HepG2 (cell line): ENCODE measurements at regions not wholly inside any gene's neighbourhood (a gene's known extent, or its start where the extent isn't known, plus 50 kb on each side); places are given as distances from the start of the nearest gene placed in this dataset.

Source experiments
- CTCF ChIP-seq: sonication (generic); formaldehyde crosslinking; IDR thresholded peaks from 2 replicates; pipeline ENCODE4 v1.5.0; 2020; ENCODE audit warnings: mild to moderate bottlenecking, missing genetic modification reagents, moderate library complexity
- ELF4 ChIP-seq: sonication (generic); formaldehyde crosslinking; IDR thresholded peaks from 2 replicates; pipeline ENCODE4 v1.5.0; 2020; ENCODE audit warnings: missing genetic modification reagents, mild to moderate bottlenecking, moderate library complexity, borderline replicate concordance
- NONO ChIP-seq, 2 experiments: fragments of 450-650 bp in 1 of 2; sonication (generic) in 1 of 2; formaldehyde crosslinking in 1 of 2; IDR thresholded peaks in 1 of 2; conservative IDR thresholded peaks in 1 of 2; 2 replicates each; pipeline versions ENCODE4 v1.6.1 to v1.8.0; 2017 to 2022; ENCODE audit warnings: mild to moderate bottlenecking in 1 of 2, missing genetic modification reagents in 1 of 2, moderate library complexity in 1 of 2
- THAP7 ChIP-seq: sonication (generic); formaldehyde crosslinking; IDR thresholded peaks from 2 replicates; pipeline ENCODE4 v1.8.1; 2023; ENCODE audit warnings: mild to moderate bottlenecking, missing genetic modification reagents
- UBTF ChIP-seq: sonication (generic); formaldehyde crosslinking; IDR thresholded peaks from 2 replicates; pipeline ENCODE4 v1.4.0; 2020; ENCODE audit warnings: mild to moderate bottlenecking, missing genetic modification reagents
- YEATS4 ChIP-seq: sonication (generic); formaldehyde crosslinking; IDR thresholded peaks from 2 replicates; pipeline ENCODE4 v1.4.0; 2020; ENCODE audit warnings: missing genetic modification reagents, borderline replicate concordance
- YY1 ChIP-seq: IDR thresholded peaks from 2 replicates; pipeline ENCODE4 v1.6.1; 2011; ENCODE audit warnings: low read length, low read depth, moderate library complexity, mild to moderate bottlenecking; ENCODE audit not compliant: insufficient read depth, insufficient replicate concordance
- ZNF687 ChIP-seq: sonication (generic); formaldehyde crosslinking; IDR thresholded peaks from 2 replicates; pipeline ENCODE4 v1.5.1; 2020; ENCODE audit warnings: mild to moderate bottlenecking, missing genetic modification reagents, moderate library complexity
- TF ChIP-seq, protein P1 (sequence below): IDR thresholded peaks from 2 replicates; pipeline ENCODE4 v1.6.1; 2016; ENCODE audit warnings: control low read depth

- TF ChIP-seq ZNF687 = no peak
- TF ChIP-seq CTCF = no peak
- no peak for TF ChIP-seq ELF4 (CRISPR knock-in tag)
- TF ChIP-seq UBTF (CRISPR knock-in tag) = no peak
- no peak for TF ChIP-seq NONO (IDR thresholded peaks at IDR 0.05)
- no peak for TF ChIP-seq NONO (CRISPR knock-in tag; conservative IDR thresholded peaks at IDR 0.05)
- no peak for TF ChIP-seq THAP7
- TF ChIP-seq YY1 = no peak
- TF ChIP-seq YEATS4 (CRISPR knock-in tag) = no peak
- TF ChIP-seq, protein P1, sequence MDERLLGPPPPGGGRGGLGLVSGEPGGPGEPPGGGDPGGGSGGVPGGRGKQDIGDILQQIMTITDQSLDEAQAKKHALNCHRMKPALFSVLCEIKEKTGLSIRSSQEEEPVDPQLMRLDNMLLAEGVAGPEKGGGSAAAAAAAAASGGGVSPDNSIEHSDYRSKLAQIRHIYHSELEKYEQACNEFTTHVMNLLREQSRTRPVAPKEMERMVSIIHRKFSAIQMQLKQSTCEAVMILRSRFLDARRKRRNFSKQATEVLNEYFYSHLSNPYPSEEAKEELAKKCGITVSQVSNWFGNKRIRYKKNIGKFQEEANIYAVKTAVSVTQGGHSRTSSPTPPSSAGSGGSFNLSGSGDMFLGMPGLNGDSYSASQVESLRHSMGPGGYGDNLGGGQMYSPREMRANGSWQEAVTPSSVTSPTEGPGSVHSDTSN (CRISPR knock-in tag) = no peak
These were observed 72.4 kb upstream of the GPC1 start for GRCh38 chr2:240362826-240363745.
